GOT3 (cell line): ENCODE measurements at regions not wholly inside any gene's neighbourhood (a gene's known extent, or its start where the extent isn't known, plus 50 kb on each side); places are given as distances from the start of the nearest gene placed in this dataset.
"Not testable (repeated sequence)": the region's sequence is repeated elsewhere in the genome, so short reads cannot be mapped to it uniquely, and the experiment has no call there.

Experiments
- DNase-seq: peaks from one replicate; lab custom pipeline; 2025; ENCODE audit warnings: mixed read lengths; lab: John Stamatoyannopoulos, UW

GRCh38 chr1:222470252-222470805 lies 77.6 kb downstream of the HHIPL2 start:
- not testable (repeated sequence) for DNase-seq

DNA sequence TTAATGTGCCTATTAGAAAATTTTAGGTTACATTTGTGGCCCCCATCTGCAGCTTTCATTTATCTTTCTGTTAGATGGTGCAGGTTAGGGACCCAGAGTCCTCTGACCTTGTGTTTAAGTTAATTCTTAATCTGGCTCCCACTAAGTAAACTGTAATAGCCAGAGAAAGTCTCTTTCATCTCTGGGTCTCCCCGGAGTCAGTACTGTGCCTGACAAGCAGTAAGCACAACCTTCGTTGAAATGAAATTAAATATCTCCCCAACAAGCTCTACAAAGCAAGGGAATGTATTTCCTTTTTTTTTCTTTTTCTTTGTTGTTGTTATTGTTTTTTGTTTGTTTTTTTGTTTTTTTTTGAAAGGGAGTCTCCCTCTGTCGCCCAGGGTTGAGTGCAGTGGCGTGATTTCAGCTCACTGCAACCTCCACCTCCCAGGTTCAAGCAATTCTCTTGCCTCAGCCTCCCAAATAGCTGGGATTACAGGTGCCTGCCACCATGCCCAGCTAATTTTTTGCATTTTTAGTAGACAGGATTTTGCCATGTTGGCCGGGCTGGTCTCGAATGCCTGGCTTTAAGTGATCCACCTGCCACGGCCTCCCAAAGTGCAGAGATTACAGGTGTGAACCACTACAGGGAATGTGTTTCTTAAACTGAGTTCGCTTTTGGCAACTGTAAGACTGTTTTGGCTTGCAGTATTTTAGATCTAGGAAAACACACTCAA lies 81.6 kb downstream of the HHIPL2 start:
- DNase-seq, result no peak

DNA sequence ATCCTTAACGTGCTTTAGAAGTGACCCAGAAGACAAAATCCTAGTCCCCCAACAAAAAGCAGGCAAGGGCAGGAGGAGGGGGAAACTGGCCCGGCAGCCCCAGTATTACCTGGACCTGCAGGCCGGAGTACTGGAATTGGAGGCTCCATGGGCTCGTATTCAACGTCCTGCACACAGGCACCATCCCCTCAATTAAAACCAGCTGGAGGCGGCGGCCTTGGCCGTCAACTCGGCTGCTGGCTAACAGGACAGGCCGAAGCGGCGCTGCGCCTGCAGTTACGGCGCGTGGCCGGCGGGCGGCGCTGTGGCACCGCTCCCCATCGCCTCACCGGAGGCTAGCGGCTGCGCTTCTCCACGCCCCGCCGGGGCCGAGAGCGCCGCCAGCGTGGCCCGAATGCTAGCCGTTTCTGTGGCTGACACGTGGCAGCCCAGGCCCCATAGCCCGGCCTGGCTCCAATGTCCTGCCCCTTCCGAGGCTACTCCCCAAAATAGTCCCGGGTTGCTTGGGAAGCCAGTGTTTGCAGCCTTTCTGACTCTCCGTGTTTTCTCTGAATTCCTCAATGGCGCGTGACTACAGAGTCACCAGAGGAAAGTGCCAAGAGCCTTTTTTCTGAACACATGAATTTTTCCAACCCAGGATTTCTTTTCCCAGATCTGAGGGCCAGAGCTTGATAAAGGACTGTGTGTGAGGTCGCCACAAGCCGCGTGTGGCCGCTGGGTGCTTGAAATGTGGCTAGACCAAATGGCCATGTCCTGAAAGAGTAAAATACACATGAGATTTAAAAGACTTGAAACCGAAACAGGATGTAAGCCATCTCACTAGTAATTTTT lies 82.5 kb downstream of the HHIPL2 start:
- peak; percentile 88 for DNase-seq

- DNase-seq, result no peak
Observed at GRCh38 chr1:222464841-222465210, 83.1 kb downstream of the HHIPL2 start.

GRCh38 chr1:222463059-222463730 lies 84.7 kb downstream of the HHIPL2 start:
- DNase-seq, result no peak

DNA sequence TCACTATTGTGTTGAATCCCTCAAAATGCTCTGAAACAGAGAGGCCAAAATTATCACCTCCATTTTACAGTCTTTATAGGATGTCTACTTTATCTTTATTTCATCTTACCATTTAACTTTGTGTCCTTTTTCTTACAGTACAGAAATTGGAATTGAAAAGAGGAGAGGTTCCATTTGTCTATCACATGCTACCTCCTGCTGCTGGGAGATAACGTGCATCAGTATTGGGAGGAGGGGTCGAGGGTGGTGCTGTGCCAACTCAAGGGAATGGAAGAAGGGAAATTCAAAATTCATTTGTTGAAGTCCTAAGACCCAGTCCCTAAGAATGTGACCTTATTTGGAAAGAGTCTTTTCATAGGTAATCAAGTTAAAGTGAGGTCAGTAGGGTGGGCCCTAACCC lies 85.3 kb downstream of the HHIPL2 start:
- DNase-seq, result no peak

GRCh38 chr1:222461941-222462340 lies 86.0 kb downstream of the HHIPL2 start:
- no peak for DNase-seq

- no peak for DNase-seq
Observed at GRCh38 chr1:222459652-222460051, 88.3 kb downstream of the HHIPL2 start.

GRCh38 chr1:222457513-222457912 lies 90.4 kb downstream of the HHIPL2 start:
- DNase-seq, result no peak

DNA sequence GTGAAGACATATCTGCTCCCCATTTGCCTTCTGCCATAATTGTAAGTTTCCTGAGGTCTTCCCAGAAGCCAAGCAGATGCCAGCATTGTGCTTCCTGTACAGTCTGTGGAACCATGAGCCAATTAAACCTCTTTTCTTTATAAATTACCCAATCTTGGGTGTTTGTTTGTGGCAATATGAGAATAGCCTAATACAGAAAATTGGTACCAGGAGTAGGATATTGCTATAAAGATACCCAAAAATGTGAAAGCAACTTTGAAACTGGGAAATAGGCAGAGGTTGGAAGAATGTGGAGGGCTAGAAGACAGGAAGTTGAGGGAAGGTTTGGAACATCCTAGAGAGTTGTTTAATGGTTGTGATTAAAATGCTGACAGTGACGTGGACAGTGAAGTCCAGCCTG lies 90.8 kb downstream of the HHIPL2 start:
- no peak for DNase-seq

- DNase-seq, result peak; percentile 62
Observed at GRCh38 chr1:222455188-222455879, 92.6 kb downstream of the HHIPL2 start.

DNA sequence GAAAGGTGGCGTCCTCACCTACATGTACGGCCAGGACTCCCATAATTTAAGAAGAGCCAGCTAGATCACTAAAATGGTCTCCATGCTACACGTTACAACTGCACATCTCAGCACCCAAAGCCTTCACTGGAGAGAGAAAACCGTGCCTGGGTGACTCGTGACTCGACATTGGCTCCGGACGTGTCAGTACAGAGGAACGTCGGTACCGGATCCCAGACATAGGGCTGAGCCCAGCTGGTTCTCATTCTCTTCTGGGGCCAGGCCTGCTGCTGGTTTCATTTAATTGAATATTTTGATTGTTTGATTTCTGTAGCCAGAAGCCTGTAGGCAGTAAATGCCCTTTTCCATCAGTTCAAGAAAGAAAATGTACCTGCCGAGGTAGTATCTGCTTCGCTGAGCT lies 93.1 kb downstream of the HHIPL2 start:
- DNase-seq, result no peak

DNA sequence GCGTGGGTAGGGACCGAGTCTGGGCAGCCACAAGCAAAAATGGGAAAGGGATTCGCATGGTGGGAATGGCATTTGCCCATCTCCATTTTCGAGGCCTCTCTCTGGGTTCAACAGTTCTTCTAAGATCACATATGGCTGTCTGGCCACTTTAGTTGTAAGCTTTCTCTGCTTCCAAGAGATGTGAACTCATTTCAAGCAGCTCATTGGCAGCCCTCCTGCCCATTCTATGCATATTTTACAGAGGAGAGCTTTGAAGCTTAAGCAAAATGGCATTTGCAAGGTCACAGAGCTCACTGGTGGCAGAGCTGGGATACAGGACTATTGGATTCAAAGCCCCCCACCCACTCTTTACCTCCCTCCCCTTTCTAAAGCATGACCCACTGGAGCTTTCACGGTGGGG lies 93.7 kb downstream of the HHIPL2 start:
- DNase-seq, result no peak

- DNase-seq, result no peak
Observed at GRCh38 chr1:222452031-222452430, 95.9 kb downstream of the HHIPL2 start.

GRCh38 chr1:222443566-222443965 lies 104.3 kb downstream of the HHIPL2 start:
- DNase-seq, result no peak

DNA sequence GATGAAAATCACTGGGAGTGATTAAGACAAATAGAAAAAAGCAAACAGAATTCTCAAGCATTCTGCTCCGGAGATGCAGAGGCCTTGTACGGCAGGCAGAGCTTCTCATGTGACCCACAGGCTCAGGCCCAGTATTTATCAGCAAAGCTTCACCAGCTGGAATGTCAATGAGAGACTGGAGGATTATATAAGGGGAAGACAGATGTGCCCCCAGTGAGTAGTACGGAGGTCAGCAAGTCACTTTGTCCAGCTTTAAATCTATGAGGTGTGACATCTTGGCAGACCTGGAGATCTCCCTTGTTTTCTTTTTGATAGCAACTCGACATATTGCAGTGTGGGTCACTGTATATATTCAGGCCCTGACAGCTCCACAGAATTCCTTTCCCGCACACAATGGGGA lies 106.8 kb downstream of the HHIPL2 start:
- no peak for DNase-seq

DNA sequence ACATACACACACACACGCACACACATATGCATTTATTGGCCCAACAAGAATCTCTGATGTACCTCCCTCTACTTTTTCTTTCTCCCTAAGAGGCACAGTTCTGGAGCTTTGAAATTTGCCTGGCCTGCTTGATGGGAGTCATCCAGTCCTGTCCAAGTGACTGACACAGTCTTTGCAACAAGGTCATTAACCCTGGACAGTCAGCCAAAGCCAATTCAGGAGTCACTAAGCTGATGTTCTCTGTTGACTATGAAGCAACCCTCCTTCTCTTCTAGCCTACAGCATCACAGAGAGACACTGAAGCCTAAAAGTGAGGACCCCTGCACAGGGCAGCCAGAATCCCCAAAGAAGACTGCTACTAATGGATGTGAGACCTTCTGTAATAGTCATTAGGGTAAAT lies 123.1 kb downstream of the HHIPL2 start:
- no peak for DNase-seq

GRCh38 chr1:222421380-222421779 lies 126.5 kb downstream of the HHIPL2 start:
- no peak for DNase-seq

- no peak for DNase-seq
Observed at GRCh38 chr1:222420633-222421032, 127.3 kb downstream of the HHIPL2 start.

- DNase-seq, result no peak
Observed at GRCh38 chr1:222418654-222419053, 129.2 kb downstream of the HHIPL2 start.

DNA sequence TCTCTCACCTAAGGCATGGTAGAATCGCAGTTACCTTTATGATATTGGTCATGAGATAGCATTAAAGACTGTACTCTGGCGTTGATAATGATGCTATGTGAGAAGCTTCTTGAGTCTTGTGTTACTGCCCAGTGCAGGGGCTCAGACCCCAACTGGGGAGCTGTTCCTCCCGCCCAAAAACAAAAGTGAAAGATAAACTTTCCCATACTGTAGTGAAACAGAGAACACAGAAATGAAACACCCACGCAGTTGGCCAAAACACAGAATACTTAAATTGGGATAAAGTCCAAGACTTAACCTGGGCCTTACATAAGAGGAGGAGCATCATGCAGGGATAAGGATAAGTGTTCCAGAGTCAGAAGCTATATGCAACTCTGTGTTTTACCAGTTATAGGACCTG lies 130.6 kb downstream of the HHIPL2 start:
- DNase-seq, result no peak
